K562 (cell line): ENCODE measurements at regions not wholly inside any gene's neighbourhood (a gene's known extent, or its start where the extent isn't known, plus 50 kb on each side); places are given as distances from the start of the nearest gene placed in this dataset.

ENCODE experiments used
- ETS1 ChIP-seq: conservative IDR thresholded peaks from 2 replicates; pipeline ENCODE4 v1.6.1; 2011; ENCODE audit warnings: low read depth, mild to moderate bottlenecking, low read length; ENCODE audit not compliant: control insufficient read depth
- HIVEP1 ChIP-seq: fragments of 250-450 bp; sonication (Bioruptor Pico); IDR thresholded peaks from 2 replicates; pipeline ENCODE4 v1.4.0; 2020; ENCODE audit warnings: mild to moderate bottlenecking
- SP1 ChIP-seq: sonication (generic); formaldehyde crosslinking; IDR thresholded peaks from 2 replicates; pipeline ENCODE4 v1.8.1; 2022; ENCODE audit warnings: mild to moderate bottlenecking, missing genetic modification reagents
- THRA ChIP-seq: fragments of 450-650 bp; IDR thresholded peaks from 2 replicates; pipeline ENCODE4 v1.6.1; 2017; ENCODE audit warnings: mild to moderate bottlenecking, moderate library complexity

GRCh38 chr14:65846196-65846868, 433.8 kb downstream of the FUT8 start:
- TF ChIP-seq ETS1 (no peak), SP1 (CRISPR knock-in tag) (no peak), THRA (no peak), HIVEP1 (CRISPR knock-in tag) (no peak)
